H1 (cell line): ENCODE measurements at regions not wholly inside any gene's neighbourhood (a gene's known extent, or its start where the extent isn't known, plus 50 kb on each side); places are given as distances from the start of the nearest gene placed in this dataset.

Experiments
- CTCF ChIA-PET: fragments of 300-600 bp; sonication (Branson Sonifier 250); formaldehyde crosslinking; loops from one replicate; lab custom pipeline; 2021; ENCODE audit not compliant: partially characterized antibody; lab: Charles Lee
- POLR2A ChIA-PET: fragments of 300-600 bp; sonication (Branson Sonifier 250); formaldehyde crosslinking; loops from one replicate; lab custom pipeline; 2021; ENCODE audit warnings: inconsistent platforms; ENCODE audit not compliant: partially characterized antibody; lab: Charles Lee
- DNase-seq, 2 experiments: peaks; one replicate each; pipeline versions ENCODE4 v3.0.0 to v3.0.0-alpha.2; 2010 to 2022; ENCODE audit warnings: low spot score in 2 of 2, low read depth in 1 of 2, mixed read lengths in 1 of 2
- FAIRE-seq: peaks from 2 replicates; lab custom pipeline; 2011; peaks lifted over from hg19 to GRCh38; lab: Jason Lieb, UNC
- H2AFZ ChIP-seq: 2 replicates; pipeline ENCODE4 v1.8.1; 2012; ENCODE audit warnings: low read length, inconsistent platforms
- H2AK5ac ChIP-seq: 2 replicates; pipeline ENCODE4 v1.6.1; 2013; ENCODE audit warnings: low read depth, low read length
- H2BK120ac ChIP-seq: replicated peaks from 2 replicates; pipeline ENCODE3; 2013; ENCODE audit warnings: low read depth, low read length, inconsistent platforms
- H2BK12ac ChIP-seq: 2 replicates; pipeline ENCODE4 v1.6.1; 2013; ENCODE audit warnings: low read depth, low read length
- H2BK15ac ChIP-seq: 2 replicates; pipeline ENCODE4 v1.6.1; 2013; ENCODE audit warnings: low read length
- H2BK20ac ChIP-seq: 2 replicates; pipeline ENCODE4 v1.6.1; 2013; ENCODE audit warnings: low read length
- H2BK5ac ChIP-seq: 2 replicates; pipeline ENCODE4 v1.6.1; 2013; ENCODE audit warnings: low read depth, low read length
- H3K14ac ChIP-seq: 2 replicates; pipeline ENCODE4 v1.6.1; 2013; ENCODE audit warnings: inconsistent platforms; ENCODE audit not compliant: insufficient read length
- H3K18ac ChIP-seq: 2 replicates; pipeline ENCODE4 v1.6.1; 2013; ENCODE audit warnings: low read length; ENCODE audit errors: extremely low read depth
- H3K23ac ChIP-seq: 2 replicates; pipeline ENCODE4 v1.6.1; 2013; ENCODE audit warnings: inconsistent platforms; ENCODE audit not compliant: insufficient read length
- H3K23me2 ChIP-seq: 2 replicates; pipeline ENCODE4 v1.6.1; 2013; ENCODE audit warnings: low read depth, low read length
- H3K27ac ChIP-seq: 2 replicates; pipeline ENCODE4 v1.6.1; 2011; ENCODE audit warnings: low read depth, low read length, inconsistent platforms
- H3K27me3 ChIP-seq, 4 experiments: replicated peaks in 1 of 4; 1 replicate in 1 of 4; 2 replicates in 3 of 4; pipeline versions ENCODE4 v1.6.1 to v1.8.1; 2011 to 2013; ENCODE audit warnings: low read length in 3 of 4, mild to moderate bottlenecking in 3 of 4, inconsistent platforms in 2 of 4, mixed read lengths in 2 of 4, moderate library complexity in 1 of 4; ENCODE audit not compliant: control insufficient read depth in 3 of 4, insufficient read depth in 3 of 4; ENCODE audit errors: extremely low read depth in 1 of 4
- H3K36me3 ChIP-seq, 4 experiments: 2 replicates each; pipeline versions ENCODE4 v1.6.1 to v1.8.1; 2011 to 2013; ENCODE audit warnings: mild to moderate bottlenecking in 4 of 4, low read length in 3 of 4, moderate library complexity in 2 of 4, control low read depth in 1 of 4, inconsistent platforms in 1 of 4; ENCODE audit not compliant: insufficient read depth in 4 of 4, control insufficient read depth in 2 of 4
- H3K4ac ChIP-seq: replicated peaks from 2 replicates; pipeline ENCODE3; 2013; ENCODE audit warnings: low read length, low read depth, mixed read lengths, inconsistent platforms; ENCODE audit not compliant: insufficient read length
- H3K4me1 ChIP-seq, 4 experiments: replicated peaks in 1 of 4; 1 replicate in 1 of 4; 2 replicates in 3 of 4; pipeline versions ENCODE4 v1.6.1 to v1.8.1; 2011 to 2013; ENCODE audit warnings: low read length in 3 of 4, inconsistent platforms in 2 of 4, mixed read lengths in 1 of 4; ENCODE audit not compliant: insufficient read depth in 4 of 4, control insufficient read depth in 3 of 4
- H3K4me2 ChIP-seq, 2 experiments: 2 replicates each; pipeline versions ENCODE4 v1.6.1 to v1.8.1; 2011 to 2013; ENCODE audit warnings: low read depth in 2 of 2, low read length in 2 of 2, control low read depth in 1 of 2, inconsistent platforms in 1 of 2, mild to moderate bottlenecking in 1 of 2; ENCODE audit not compliant: insufficient read depth in 1 of 2
- H3K4me3 ChIP-seq, 4 experiments: fragments of 200-600, 300-600 bp in 1 of 4; sonication (generic), shearing (Covaris generic), sonication (Bioruptor Twin) in 1 of 4; 2 replicates each; pipeline versions ENCODE4 v1.5.1 to v1.8.1; 2011 to 2016; ENCODE audit warnings: low read length in 4 of 4, low read depth in 3 of 4, control low read depth in 2 of 4, inconsistent platforms in 2 of 4, mild to moderate bottlenecking in 2 of 4, mixed read lengths in 1 of 4, moderate library complexity in 1 of 4; ENCODE audit not compliant: insufficient read depth in 2 of 4; ENCODE audit errors: extremely low read depth in 1 of 4
- H3K56ac ChIP-seq: replicated peaks from 2 replicates; pipeline ENCODE3; 2013; ENCODE audit warnings: low read depth, mild to moderate bottlenecking, mixed read lengths, low read length, inconsistent platforms; ENCODE audit not compliant: insufficient read length
- H3K79me1 ChIP-seq: 2 replicates; pipeline ENCODE4 v1.6.1; 2013; ENCODE audit warnings: low read depth, low read length, control low read depth
- H3K79me2 ChIP-seq, 2 experiments: 2 replicates each; pipeline versions ENCODE4 v1.6.1 to v1.8.1; 2012 to 2013; ENCODE audit warnings: low read length in 2 of 2, mild to moderate bottlenecking in 2 of 2, inconsistent platforms in 1 of 2; ENCODE audit not compliant: insufficient read depth in 2 of 2, control insufficient read depth in 1 of 2
- H3K9ac ChIP-seq, 4 experiments: replicated peaks in 1 of 4; 1 replicate in 1 of 4; 2 replicates in 3 of 4; pipeline versions ENCODE4 v1.6.1 to v1.8.1; 2011 to 2013; ENCODE audit warnings: low read depth in 3 of 4, low read length in 3 of 4, control low read depth in 2 of 4, mild to moderate bottlenecking in 2 of 4, moderate library complexity in 2 of 4, inconsistent platforms in 1 of 4; ENCODE audit errors: extremely low read depth in 1 of 4
- H3K9me3 ChIP-seq, 2 experiments: 2 replicates each; pipeline versions ENCODE4 v1.6.1 to v1.8.1; 2012 to 2013; ENCODE audit warnings: mild to moderate bottlenecking in 2 of 2, moderate library complexity in 2 of 2, control low read depth in 1 of 2, inconsistent platforms in 1 of 2, low read depth in 1 of 2, low read length in 1 of 2, mixed read lengths in 1 of 2; ENCODE audit not compliant: insufficient read depth in 2 of 2
- H4K20me1 ChIP-seq, 2 experiments: replicated peaks in 1 of 2; 2 replicates each; pipeline versions ENCODE3 to v1.8.1; 2011 to 2013; ENCODE audit warnings: inconsistent platforms in 2 of 2, low read length in 2 of 2, mild to moderate bottlenecking in 1 of 2; ENCODE audit not compliant: insufficient read depth in 2 of 2, control insufficient read depth in 1 of 2
- H4K5ac ChIP-seq: 2 replicates; pipeline ENCODE4 v1.6.1; 2013; ENCODE audit warnings: low read length, low read depth, mixed read lengths, inconsistent platforms; ENCODE audit not compliant: insufficient read length
- H4K8ac ChIP-seq: 2 replicates; pipeline ENCODE4 v1.8.0; 2013; ENCODE audit warnings: mild to moderate bottlenecking, moderate library complexity, low read length, inconsistent platforms; ENCODE audit not compliant: insufficient read depth; ENCODE audit errors: extremely low read depth
- H4K91ac ChIP-seq: replicated peaks from 2 replicates; pipeline ENCODE3; 2013; ENCODE audit warnings: low read length, mixed read lengths, inconsistent platforms; ENCODE audit not compliant: insufficient read length
- BRCA1 ChIP-seq: IDR thresholded peaks from 2 replicates; pipeline ENCODE4 v1.6.1; 2012; ENCODE audit warnings: low read depth, low read length, improper control_type of control experiment
- POLR2AphosphoS5 ChIP-seq: IDR thresholded peaks from 2 replicates; pipeline ENCODE4 v1.6.1; 2011; ENCODE audit warnings: low read depth, low read length
- SP2 ChIP-seq: IDR thresholded peaks from 2 replicates; pipeline ENCODE4 v1.6.1; 2012; ENCODE audit warnings: mild to moderate bottlenecking, low read length, inconsistent platforms
- WGBS, 2 experiments: shearing (Covaris generic) in 1 of 2; methylation state at CpG; one replicate each; pipeline versions ENCODE4 v1.1.6 to v1.1.7; 2013 to 2015; ENCODE audit warnings: low lambda C conversion rate in 2 of 2, mixed read lengths in 2 of 2, inconsistent platforms in 1 of 2, low coverage in 1 of 2, missing lambda C conversion rate in 1 of 2; ENCODE audit not compliant: insufficient replicate concordance in 2 of 2, insufficient coverage in 1 of 2, insufficient read length in 1 of 2; ENCODE audit errors: extremely low coverage in 1 of 2, missing lambda C conversion rate in 1 of 2; 5-methylcytosine and 5-hydroxymethylcytosine counted together

- Histone ChIP-seq H3K9ac (no peak overlapping the region), H2BK12ac (0 out of 2 replicates have a peak overlapping the region, but pooled peaks have one; percentile 9), H4K91ac (no peak overlapping the region), H3K23ac (no peak overlapping the region), H2BK120ac (no peak overlapping the region), H4K8ac (no peak overlapping the region), H3K18ac (no peak overlapping the region; the same call in 1 of the 2 replicates), H3K4me1 (no peaks in the 10 kb centered on the region; a peak in 1 of 7 replicates), H3K79me2 (no peaks in the 10 kb centered on the region), H2BK15ac (no peak overlapping the region), H3K23me2 (no peaks in the 10 kb centered on the region), H3K27ac (no peak overlapping the region), H3K9me3 (peaks cover 0 to 4% of the 10 kb centered on the region in 2 experiments; a peak in 1 of 4 replicates), H3K27me3 (no peaks in the 10 kb centered on the region), H3K4me3 (no peak overlapping the region), H2BK5ac (no peak overlapping the region), H3K79me1 (no peaks in the 10 kb centered on the region), H2BK20ac (no peak overlapping the region), H2AK5ac (no peak overlapping the region), H3K14ac (no peak overlapping the region), H2AFZ (peak overlapping the region; percentile 21; the same call in 1 of the 2 replicates), H3K4me2 (no peak overlapping the region), H3K56ac (no peak overlapping the region), H3K4ac (no peak overlapping the region), H4K5ac (no peak overlapping the region), H4K20me1 (no peaks in the 10 kb centered on the region), H3K36me3 (no peaks in the 10 kb centered on the region)
- 95% methylated on average over 7 of the region's 7 CpGs; no CpG with 5 or more reads in 1 of the 2 experiments for WGBS, 2 experiments
- ChIA-PET POLR2A (no interaction called here), CTCF (no interaction called here)
- FAIRE-seq (no peak), DNase-seq (peak in 1 of 2 experiments; percentile 35)
- TF ChIP-seq POLR2AphosphoS5 (no peak), SP2 (no peak), BRCA1 (no peak)
These were observed 64.5 kb upstream of the ADAMTS2 start for GRCh38 chr5:179409806-179410205.
